Subcutaneous abdominal adipose tissue (tissue), 5 donors: ENCODE measurements at regions not wholly inside any gene's neighbourhood (a gene's known extent, or its start where the extent isn't known, plus 50 kb on each side); places are given as distances from the start of the nearest gene placed in this dataset.

Experiments
- H3K27ac ChIP-seq: one replicate; pipeline ENCODE4 v1.7.0; 2013; ENCODE audit warnings: low read depth, mild to moderate bottlenecking, inconsistent platforms, low read length, moderate library complexity
- H3K27me3 ChIP-seq, 5 donors: one replicate each; pipeline ENCODE4 v1.7.0; 2013; ENCODE audit warnings: low read length in 5 of 5, inconsistent platforms in 1 of 5; ENCODE audit not compliant: control insufficient read depth in 5 of 5, insufficient read depth in 4 of 5
- H3K36me3 ChIP-seq, 5 donors: one replicate each; pipeline ENCODE4 v1.7.0; 2013; ENCODE audit warnings: low read length in 5 of 5; ENCODE audit not compliant: control insufficient read depth in 5 of 5, insufficient read depth in 5 of 5
- H3K4me1 ChIP-seq, 5 donors: one replicate each; pipeline ENCODE4 v1.7.0; 2013; ENCODE audit warnings: low read length in 5 of 5, mild to moderate bottlenecking in 3 of 5, moderate library complexity in 1 of 5; ENCODE audit not compliant: control insufficient read depth in 5 of 5, insufficient read depth in 5 of 5
- H3K4me3 ChIP-seq, 5 donors: one replicate each; pipeline ENCODE4 v1.7.0; 2013; ENCODE audit warnings: low read length in 5 of 5, low read depth in 1 of 5
- H3K9ac ChIP-seq, 5 donors: one replicate each; pipeline ENCODE4 v1.7.0; 2013; ENCODE audit warnings: low read length in 5 of 5, mild to moderate bottlenecking in 4 of 5, moderate library complexity in 3 of 5
- H3K9me3 ChIP-seq, 5 donors: one replicate each; pipeline ENCODE4 v1.7.0; 2013; ENCODE audit warnings: low read length in 5 of 5; ENCODE audit not compliant: control insufficient read depth in 5 of 5
- donor health status: healthy.
- donor health status: healthy.
- donor health status: healthy.
- donor health status: healthy.
- donor health status: healthy.

DNA sequence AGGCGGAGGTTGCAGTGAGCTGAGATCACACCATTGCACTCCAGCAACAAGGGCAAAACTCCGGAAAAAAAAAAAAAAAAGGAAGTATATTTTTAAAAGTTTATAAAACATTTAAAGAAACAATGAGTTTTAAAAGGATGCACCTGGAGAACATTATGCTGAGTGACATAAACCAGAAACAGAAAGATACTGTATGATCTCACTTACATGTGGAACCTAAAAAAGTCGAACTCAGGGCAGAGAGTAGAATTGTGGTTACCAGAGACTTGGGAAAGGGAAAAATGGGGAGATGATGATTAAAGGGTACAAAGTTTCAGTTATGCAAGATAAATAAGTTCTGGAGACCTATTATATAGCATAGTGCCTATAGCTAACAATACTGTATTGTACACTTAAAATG, 52.8 kb upstream of the RTN4 start:
- Histone ChIP-seq H3K27ac (peak overlapping the region; percentile 95), H3K9ac (peak overlapping the region in 1 of 5 donors; percentile 3), H3K36me3 (no peaks in the 10 kb centered on the region), H3K9me3 (no peaks in the 10 kb centered on the region), H3K4me1 (peaks cover 11 to 50% (median 36%) of the 10 kb centered on the region in 5 donors), H3K27me3 (no peaks in the 10 kb centered on the region), H3K4me3 (no peak overlapping the region)

DNA sequence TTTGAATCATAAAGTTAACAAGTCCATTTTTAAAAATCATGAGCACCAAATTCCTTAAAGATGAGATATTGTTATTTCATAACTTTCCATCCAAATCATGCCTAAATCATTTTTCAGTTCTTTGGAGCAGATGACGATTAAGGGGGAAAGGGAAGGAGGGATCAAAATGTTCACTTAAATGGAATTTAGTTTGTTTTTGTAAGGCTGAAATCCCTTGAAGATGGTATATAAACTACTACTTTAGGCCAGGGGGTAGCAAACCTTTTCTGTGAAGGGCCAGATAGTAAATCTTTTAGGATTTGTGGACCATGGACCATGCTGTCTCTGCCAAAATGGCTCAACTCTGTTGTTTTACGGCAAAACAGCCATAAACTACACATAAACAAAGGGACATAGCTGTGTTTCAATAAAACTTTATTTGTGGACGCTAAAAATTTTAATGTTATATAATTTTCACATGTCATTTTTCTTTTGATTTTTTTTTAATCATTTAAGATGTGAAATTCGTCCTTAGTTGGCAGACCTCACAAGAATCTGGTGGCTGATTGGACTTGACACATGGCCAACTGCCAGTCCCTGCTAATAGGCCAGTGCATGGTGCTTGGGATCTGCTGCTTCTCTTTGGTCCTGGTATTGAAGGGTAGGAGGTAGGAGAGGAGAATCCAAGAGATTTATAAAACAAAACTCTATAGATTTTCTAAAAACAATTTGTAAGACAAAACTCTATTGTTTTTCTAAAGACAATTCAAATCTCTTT, 52.0 kb upstream of the RTN4 start:
- H3K9ac ChIP-seq: peak overlapping the region in 3 of 5 donors; percentile 5 to 91 (median 83)
- H3K4me1 ChIP-seq: peaks cover 11 to 53% (median 43%) of the 10 kb centered on the region in 5 donors
- H3K4me3 ChIP-seq: peak overlapping the region in 1 of 5 donors; percentile 25

DNA sequence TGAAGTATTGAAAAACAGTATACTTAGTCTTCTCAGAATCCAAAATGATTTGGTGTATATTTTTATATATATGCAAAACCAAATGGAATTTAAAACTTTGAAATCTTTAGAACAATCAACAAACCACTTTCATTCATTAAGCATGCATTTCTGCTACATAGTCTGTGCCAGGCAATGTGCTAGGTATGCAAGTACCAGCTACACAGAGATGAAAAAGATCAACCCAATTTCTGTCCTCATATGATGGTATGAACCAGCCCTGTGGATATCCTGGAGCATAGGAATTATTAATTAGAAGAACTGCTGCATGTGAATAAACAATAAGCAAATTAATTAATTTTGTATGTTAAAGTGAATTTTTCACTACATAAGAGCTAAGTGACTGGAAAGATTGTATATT, 51.2 kb upstream of the RTN4 start:
- Histone ChIP-seq H3K4me3 (peak overlapping the region in 1 of 5 donors; percentile 1), H3K27me3 (no peaks in the 10 kb centered on the region), H3K4me1 (peaks cover 13 to 60% (median 50%) of the 10 kb centered on the region in 5 donors), H3K27ac (peak overlapping the region; percentile 95), H3K9ac (peak overlapping the region in 4 of 5 donors; percentile 22 to 91 (median 60)), H3K36me3 (no peaks in the 10 kb centered on the region), H3K9me3 (no peaks in the 10 kb centered on the region)

More for the DNA sequence above, 52.0 kb upstream of the RTN4 start:
- no peaks in the 10 kb centered on the region for H3K9me3 ChIP-seq
- no peaks in the 10 kb centered on the region for H3K27me3 ChIP-seq
- H3K36me3 ChIP-seq: no peaks in the 10 kb centered on the region
- peak overlapping the region; percentile 95 for H3K27ac ChIP-seq

DNA sequence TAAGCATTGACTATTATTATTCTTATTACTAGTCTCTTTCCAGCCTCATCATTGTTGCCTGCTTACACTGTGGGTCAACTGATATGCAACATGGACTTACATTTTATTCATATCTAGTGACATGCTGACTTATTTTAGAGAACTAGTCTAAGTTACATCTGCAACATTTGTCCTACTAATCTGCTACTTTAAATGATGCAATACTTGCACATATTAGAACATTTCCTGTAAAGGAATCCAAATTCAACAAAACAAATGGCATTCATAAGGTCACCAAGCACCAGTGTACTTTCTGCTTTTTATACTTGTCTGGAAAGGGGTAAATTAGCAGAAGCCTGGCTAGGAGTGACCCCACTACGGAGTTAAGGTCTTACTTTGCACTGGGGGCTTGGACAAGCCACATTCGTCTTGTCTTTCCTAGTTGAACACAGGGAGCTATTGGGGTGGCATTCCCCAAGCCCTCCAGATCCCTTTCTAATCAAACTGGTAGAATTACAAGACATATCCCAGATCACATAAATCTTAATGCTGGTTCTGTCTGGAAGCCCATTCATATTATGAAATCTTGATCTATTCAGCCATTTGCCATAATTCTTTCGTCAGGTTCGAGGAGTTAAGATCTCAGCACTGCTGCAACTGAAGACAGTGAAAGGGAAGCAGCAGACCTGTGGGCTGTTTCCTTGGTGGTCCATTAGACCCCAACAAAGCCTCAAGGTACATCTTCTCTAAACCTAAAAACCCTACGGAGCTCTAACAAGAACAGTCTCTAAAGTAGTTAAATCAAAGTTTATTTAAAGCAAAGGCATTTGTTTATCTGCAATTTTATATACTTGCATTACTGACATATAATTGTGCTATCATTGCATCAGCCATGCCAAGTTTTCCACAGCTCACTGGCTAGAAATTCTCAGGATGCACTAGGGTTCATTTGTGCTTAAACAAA, 49.9 kb upstream of the RTN4 start:
- peak overlapping the region in 4 of 5 donors; percentile 9 to 50 (median 23) for H3K4me3 ChIP-seq
- no peaks in the 10 kb centered on the region for H3K36me3 ChIP-seq
- H3K9ac ChIP-seq: peak overlapping the region; percentile 51 to 91 (median 64)
- no peaks in the 10 kb centered on the region for H3K27me3 ChIP-seq
- no peaks in the 10 kb centered on the region for H3K9me3 ChIP-seq
- H3K4me1 ChIP-seq: peaks cover 16 to 70% (median 56%) of the 10 kb centered on the region in 5 donors
- H3K27ac ChIP-seq: peak overlapping the region; percentile 95
